Stimulated activated effector memory CD8-positive, alpha-beta T cell treated with anti-CD3 and anti-CD28 coated beads, Interleukin-12 subunit alpha, Interleukin-12 subunit beta, amount 100 ng/mL, for 72 hours (primary cell): ENCODE measurements at regions not wholly inside any gene's neighbourhood (a gene's known extent, or its start where the extent isn't known, plus 50 kb on each side); places are given as distances from the start of the nearest gene placed in this dataset.
"Not testable (repeated sequence)": the region's sequence is repeated elsewhere in the genome, so short reads cannot be mapped to it uniquely, and the experiment has no call there.

Experiments used
- ATAC-seq: fragments of 150-1000 bp; cut with Tn5 transposase; 2 replicates; pipeline ENCODE4 v1.10.0; 2021
- DNase-seq, 2 donors: peaks; one replicate each; pipeline ENCODE4 v3.0.0; 2021 to 2022; ENCODE audit warnings: low spot score in 2 of 2
- H3K27ac Mint-ChIP-seq: one replicate; pipeline ENCODE4 v1.8.0; 2022; ENCODE audit warnings: mild to moderate bottlenecking, mixed read lengths
- H3K36me3 Mint-ChIP-seq: one replicate; pipeline ENCODE4 v1.8.0; 2022; ENCODE audit warnings: mild to moderate bottlenecking, mixed read lengths
- H3K4me1 Mint-ChIP-seq: one replicate; pipeline ENCODE4 v1.8.0; 2022; ENCODE audit warnings: mixed read lengths
- H3K4me3 Mint-ChIP-seq: one replicate; pipeline ENCODE4 v1.8.0; 2022; ENCODE audit warnings: mild to moderate bottlenecking, mixed read lengths
- H3K9me3 Mint-ChIP-seq: one replicate; pipeline ENCODE4 v1.8.0; 2022; ENCODE audit warnings: mixed read lengths

- Mint-ChIP-seq H3K27ac (no peak overlapping the region), H3K4me1 (no peaks in the 10 kb centered on the region), H3K9me3 (no peaks in the 10 kb centered on the region), H3K36me3 (no peaks in the 10 kb centered on the region), H3K4me3 (no peak overlapping the region)
- DNase-seq = no peak
- no peak for ATAC-seq
These were observed 273.8 kb downstream of the TTC8 start for GRCh38 chr14:89098254-89098653.

GRCh38 chr14:89104171-89104817, 279.8 kb downstream of the TTC8 start:
- H3K4me1 Mint-ChIP-seq, H3K36me3 Mint-ChIP-seq, H3K9me3 Mint-ChIP-seq, ATAC-seq, H3K27ac Mint-ChIP-seq, DNase-seq, H3K4me3 Mint-ChIP-seq: not testable (repeated sequence)

GRCh38 chr14:89104861-89105260, 280.4 kb downstream of the TTC8 start:
- not testable (repeated sequence) for H3K27ac Mint-ChIP-seq, H3K4me3 Mint-ChIP-seq, DNase-seq, ATAC-seq, H3K9me3 Mint-ChIP-seq, H3K4me1 Mint-ChIP-seq, H3K36me3 Mint-ChIP-seq
